ENCODE measurements at regions not wholly inside any gene's neighbourhood (a gene's known extent, or its start where the extent isn't known, plus 50 kb on each side); places are given as distances from the start of the nearest gene placed in this dataset.
A peak's percentile ranks its signal among the peaks of the same experiment; 100 is the strongest.

DNA sequence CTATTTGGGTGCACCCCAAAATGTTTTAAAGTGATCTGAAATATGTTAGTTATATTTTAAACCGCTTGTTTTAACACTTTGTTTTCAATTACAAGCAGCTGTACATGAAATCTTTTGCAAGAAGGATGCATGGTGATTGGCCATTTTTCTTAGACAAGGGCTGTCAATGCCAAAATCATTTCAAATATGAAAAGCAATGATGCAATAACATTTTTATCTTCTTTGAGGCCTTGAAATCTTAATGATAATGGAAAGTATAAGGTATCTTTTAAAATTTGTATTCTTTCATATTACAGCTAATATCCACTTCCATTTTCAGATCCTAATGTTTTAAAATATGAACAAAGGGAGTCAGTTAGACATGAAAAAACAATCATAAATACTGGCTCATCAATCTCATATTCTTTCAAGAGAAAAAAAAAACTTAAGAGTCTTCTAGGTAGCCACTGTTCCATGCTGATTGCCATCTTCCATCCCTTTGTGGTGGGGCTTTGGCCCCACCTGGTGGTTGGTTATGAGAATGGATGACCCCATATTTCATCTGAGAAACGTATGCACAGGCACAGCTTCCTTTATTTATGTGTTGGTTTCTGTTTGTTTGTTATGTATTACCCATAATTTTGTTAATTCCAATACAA, 330.3 kb upstream of the MIR17HG start (continued):
- no peak for TF ChIP-seq REST (IDR thresholded peaks at IDR 0.05; ENCODE audit: borderline replicate concordance)
- no peak for TF ChIP-seq REST (CRISPR knock-in tag; IDR thresholded peaks at IDR 0.05; ENCODE audit: low read depth)
- peak; percentile 86 for TF ChIP-seq ZNF384 (IDR thresholded peaks at IDR 0.05; ENCODE audit: low read depth, low read length)
- TF ChIP-seq TBL1XR1 (IDR thresholded peaks at IDR 0.05; ENCODE audit: low read length in 2 of 2) = peak in 1 of 2 experiments; percentile 68; a peak in 2 of 4 replicates
- TF ChIP-seq, protein P1, sequence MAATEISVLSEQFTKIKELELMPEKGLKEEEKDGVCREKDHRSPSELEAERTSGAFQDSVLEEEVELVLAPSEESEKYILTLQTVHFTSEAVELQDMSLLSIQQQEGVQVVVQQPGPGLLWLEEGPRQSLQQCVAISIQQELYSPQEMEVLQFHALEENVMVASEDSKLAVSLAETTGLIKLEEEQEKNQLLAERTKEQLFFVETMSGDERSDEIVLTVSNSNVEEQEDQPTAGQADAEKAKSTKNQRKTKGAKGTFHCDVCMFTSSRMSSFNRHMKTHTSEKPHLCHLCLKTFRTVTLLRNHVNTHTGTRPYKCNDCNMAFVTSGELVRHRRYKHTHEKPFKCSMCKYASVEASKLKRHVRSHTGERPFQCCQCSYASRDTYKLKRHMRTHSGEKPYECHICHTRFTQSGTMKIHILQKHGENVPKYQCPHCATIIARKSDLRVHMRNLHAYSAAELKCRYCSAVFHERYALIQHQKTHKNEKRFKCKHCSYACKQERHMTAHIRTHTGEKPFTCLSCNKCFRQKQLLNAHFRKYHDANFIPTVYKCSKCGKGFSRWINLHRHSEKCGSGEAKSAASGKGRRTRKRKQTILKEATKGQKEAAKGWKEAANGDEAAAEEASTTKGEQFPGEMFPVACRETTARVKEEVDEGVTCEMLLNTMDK (IDR thresholded peaks at IDR 0.05; ENCODE audit: borderline replicate concordance, insufficient read depth, low read depth, low read length, poor library complexity, severe bottlenecking) = peak; percentile 43

Measured in K562 (cell line).